ENCODE measurements at regions not wholly inside any gene's neighbourhood (a gene's known extent, or its start where the extent isn't known, plus 50 kb on each side); places are given as distances from the start of the nearest gene placed in this dataset.

DNA sequence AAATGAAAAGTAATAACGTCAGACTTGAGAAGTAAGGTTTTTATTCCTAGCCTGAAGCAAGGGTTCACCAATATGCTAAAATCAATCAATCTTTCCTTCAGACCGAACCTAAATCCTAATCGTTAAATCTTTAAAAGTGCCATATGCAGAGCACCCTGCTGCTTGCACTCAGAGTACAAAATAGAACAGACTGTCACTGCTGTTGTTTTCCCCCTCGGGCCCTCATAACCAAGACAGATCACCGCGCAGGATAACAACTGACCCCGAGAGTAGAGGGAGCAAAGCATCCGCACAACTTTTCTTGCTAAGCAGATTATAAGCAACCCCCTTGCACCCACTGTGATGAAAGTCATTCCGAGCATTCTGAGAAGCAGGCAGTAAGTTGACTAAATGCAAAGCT lies 550.9 kb upstream of the NDST4 start:
- TF ChIP-seq POLR2A (IDR thresholded peaks at IDR 0.05), result no peak
- TF ChIP-seq EP300 (IDR thresholded peaks at IDR 0.05; ENCODE audit: low read depth), result no peak

Measured in transverse colon (tissue), 1 donor.